ENCODE measurements at regions not wholly inside any gene's neighbourhood (a gene's known extent, or its start where the extent isn't known, plus 50 kb on each side); places are given as distances from the start of the nearest gene placed in this dataset.

- no peaks in the 10 kb centered on the region for H3K9me2 ChIP-seq (replicated peaks; ENCODE audit: insufficient read depth)
- no peak overlapping the region for H3K27ac ChIP-seq
- TF ChIP-seq EZH2phosphoT487 (IDR thresholded peaks at IDR 0.05; ENCODE audit: low read depth, severe bottlenecking, unreplicated experiment) (no peak), CTCF (IDR thresholded peaks at IDR 0.05; ENCODE audit: poor library complexity) (no peak), EZH2 (IDR thresholded peaks at IDR 0.05; ENCODE audit: borderline replicate concordance) (no peak)
- no peaks in the 10 kb centered on the region for H3K9me3 ChIP-seq (ENCODE audit: low read depth)
- no peak overlapping the region for H3K4me3 ChIP-seq
- no peak overlapping the region for H2AFZ ChIP-seq
- no peaks in the 10 kb centered on the region for H3K27me3 ChIP-seq
- H3K4me2 ChIP-seq, result no peak overlapping the region
- H3K4me1 ChIP-seq (ENCODE audit: insufficient read depth), result no peaks in the 10 kb centered on the region
- no peak for DNase-seq (ENCODE audit: low spot score)
- H4K20me1 ChIP-seq (ENCODE audit: insufficient read depth, poor library complexity, severe bottlenecking), result no peaks in the 10 kb centered on the region
- no peaks in the 10 kb centered on the region for H3K79me2 ChIP-seq
- no peaks in the 10 kb centered on the region for H3K36me3 ChIP-seq (replicated peaks; ENCODE audit: insufficient read depth, low read depth)
Observed at GRCh38 chr6:22621701-22622100, 52.3 kb downstream of the HDGFL1 start.

- Histone ChIP-seq H2AFZ (no peak overlapping the region), H3K4me3 (no peak overlapping the region)
Observed at GRCh38 chr6:22622351-22622750, 53.0 kb downstream of the HDGFL1 start.

GRCh38 chr6:22622813-22623212 lies 53.4 kb downstream of the HDGFL1 start:
- Histone ChIP-seq H3K4me2 (no peak overlapping the region), H2AFZ (no peak overlapping the region), H3K27me3 (no peaks in the 10 kb centered on the region), H3K9me2 (replicated peaks; ENCODE audit: insufficient read depth) (no peaks in the 10 kb centered on the region), H4K20me1 (ENCODE audit: insufficient read depth, poor library complexity, severe bottlenecking) (no peaks in the 10 kb centered on the region), H3K36me3 (replicated peaks; ENCODE audit: insufficient read depth, low read depth) (no peaks in the 10 kb centered on the region), H3K27ac (no peak overlapping the region), H3K4me1 (ENCODE audit: insufficient read depth) (no peaks in the 10 kb centered on the region), H3K4me3 (no peak overlapping the region), H3K79me2 (no peaks in the 10 kb centered on the region), H3K9me3 (ENCODE audit: low read depth) (no peaks in the 10 kb centered on the region)
- 91% methylated on average over 3 of the region's 3 CpGs for WGBS (ENCODE audit: low lambda C conversion rate, missing lambda C conversion rate)
- TF ChIP-seq CTCF (IDR thresholded peaks at IDR 0.05; ENCODE audit: poor library complexity) (no peak), EZH2 (IDR thresholded peaks at IDR 0.05; ENCODE audit: borderline replicate concordance) (no peak), EZH2phosphoT487 (IDR thresholded peaks at IDR 0.05; ENCODE audit: low read depth, severe bottlenecking, unreplicated experiment) (no peak)
- DNase-seq (ENCODE audit: low spot score), result no peak

More at GRCh38 chr6:22622351-22622750, 53.0 kb downstream of the HDGFL1 start:
- no peak for TF ChIP-seq EZH2 (IDR thresholded peaks at IDR 0.05; ENCODE audit: borderline replicate concordance)
- no peak for TF ChIP-seq CTCF (IDR thresholded peaks at IDR 0.05; ENCODE audit: poor library complexity)
- TF ChIP-seq EZH2phosphoT487 (IDR thresholded peaks at IDR 0.05; ENCODE audit: low read depth, severe bottlenecking, unreplicated experiment), result no peak
- Histone ChIP-seq H4K20me1 (ENCODE audit: insufficient read depth, poor library complexity, severe bottlenecking) (no peaks in the 10 kb centered on the region), H3K4me1 (ENCODE audit: insufficient read depth) (no peaks in the 10 kb centered on the region), H3K9me2 (replicated peaks; ENCODE audit: insufficient read depth) (no peaks in the 10 kb centered on the region), H3K9me3 (ENCODE audit: low read depth) (no peaks in the 10 kb centered on the region), H3K79me2 (no peaks in the 10 kb centered on the region), H3K27me3 (no peaks in the 10 kb centered on the region), H3K4me2 (no peak overlapping the region), H3K36me3 (replicated peaks; ENCODE audit: insufficient read depth, low read depth) (no peaks in the 10 kb centered on the region), H3K27ac (no peak overlapping the region)
- no peak for DNase-seq (ENCODE audit: low spot score)

GRCh38 chr6:22627644-22628043 lies 58.3 kb downstream of the HDGFL1 start:
- WGBS (ENCODE audit: low lambda C conversion rate, missing lambda C conversion rate), result 95% methylated on average over 2 of the region's 2 CpGs
- no peak for TF ChIP-seq EZH2phosphoT487 (IDR thresholded peaks at IDR 0.05; ENCODE audit: low read depth, severe bottlenecking, unreplicated experiment)
- no peak for TF ChIP-seq CTCF (IDR thresholded peaks at IDR 0.05; ENCODE audit: poor library complexity)
- TF ChIP-seq EZH2 (IDR thresholded peaks at IDR 0.05; ENCODE audit: borderline replicate concordance), result no peak

More at GRCh38 chr6:22627644-22628043, 58.3 kb downstream of the HDGFL1 start:
- no peak overlapping the region for H3K27ac ChIP-seq
- no peaks in the 10 kb centered on the region for H3K36me3 ChIP-seq (replicated peaks; ENCODE audit: insufficient read depth, low read depth)
- no peaks in the 10 kb centered on the region for H3K9me3 ChIP-seq (ENCODE audit: low read depth)
- H3K9me2 ChIP-seq (replicated peaks; ENCODE audit: insufficient read depth), result no peaks in the 10 kb centered on the region
- no peaks in the 10 kb centered on the region for H3K27me3 ChIP-seq
- H4K20me1 ChIP-seq (ENCODE audit: insufficient read depth, poor library complexity, severe bottlenecking), result no peaks in the 10 kb centered on the region
- H3K4me2 ChIP-seq, result no peak overlapping the region
- no peaks in the 10 kb centered on the region for H3K79me2 ChIP-seq
- H2AFZ ChIP-seq, result no peak overlapping the region
- H3K4me1 ChIP-seq (ENCODE audit: insufficient read depth), result no peaks in the 10 kb centered on the region
- H3K4me3 ChIP-seq, result no peak overlapping the region
- DNase-seq (ENCODE audit: low spot score), result no peak
